IPS-18c (cell line): ENCODE measurements at regions not wholly inside any gene's neighbourhood (a gene's known extent, or its start where the extent isn't known, plus 50 kb on each side); places are given as distances from the start of the nearest gene placed in this dataset.
"Not testable (repeated sequence)": the region's sequence is repeated elsewhere in the genome, so short reads cannot be mapped to it uniquely, and the experiment has no call there.

Source experiments
- H3K4me3 ChIP-seq: 2 replicates; pipeline ENCODE4 v1.7.0; 2013; ENCODE audit warnings: low read depth, mild to moderate bottlenecking, low read length, moderate library complexity; ENCODE audit not compliant: insufficient read depth
- H3K9me3 ChIP-seq: one replicate; pipeline ENCODE4 v1.6.1; 2013; ENCODE audit warnings: mild to moderate bottlenecking, low read length, moderate library complexity; ENCODE audit not compliant: control insufficient read depth, insufficient read depth

DNA sequence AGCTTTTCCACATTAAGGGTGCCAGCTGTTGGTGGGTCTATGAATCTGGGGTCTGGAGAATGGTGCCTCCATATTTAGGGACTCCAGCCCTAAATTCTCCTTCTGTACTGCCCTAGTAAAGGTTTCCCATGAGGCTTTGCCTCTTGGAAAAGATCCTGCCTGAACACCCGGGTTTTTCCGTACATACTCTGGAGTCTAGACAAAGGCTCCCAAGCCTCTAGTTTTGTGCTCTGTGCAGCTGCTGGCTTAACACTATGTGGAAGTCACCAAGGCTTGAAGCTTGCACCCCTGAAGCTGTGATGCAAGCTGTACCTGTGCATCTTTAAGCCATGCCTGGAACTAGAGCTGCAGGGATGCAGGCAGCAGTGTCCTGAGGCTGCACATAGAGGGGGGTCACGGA lies 230.5 kb downstream of the CWH43 start:
- not testable (repeated sequence) for H3K4me3 ChIP-seq
- H3K9me3 ChIP-seq: peaks cover 61% of the 10 kb centered on the region

DNA sequence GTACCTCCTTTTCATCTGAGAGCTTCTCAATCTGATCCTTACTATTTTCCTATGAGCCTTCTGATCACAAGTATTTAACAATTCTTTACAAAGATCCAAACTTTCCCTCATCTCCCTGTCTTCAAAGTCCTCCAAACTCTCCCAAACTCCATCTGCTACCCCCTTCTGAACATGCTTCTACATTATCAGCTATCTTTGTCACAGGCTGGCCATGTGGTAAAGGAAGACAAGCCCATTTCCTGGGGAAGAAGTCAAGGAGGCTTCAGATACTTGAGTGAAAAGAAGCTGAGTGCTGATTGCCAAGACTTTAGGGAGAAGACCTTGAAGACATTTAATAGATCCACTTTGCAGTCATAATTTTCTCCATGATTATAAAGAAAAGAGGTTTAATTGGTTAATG lies 231.4 kb downstream of the CWH43 start:
- H3K4me3 ChIP-seq: no peak overlapping the region
- peaks cover 59% of the 10 kb centered on the region for H3K9me3 ChIP-seq

DNA sequence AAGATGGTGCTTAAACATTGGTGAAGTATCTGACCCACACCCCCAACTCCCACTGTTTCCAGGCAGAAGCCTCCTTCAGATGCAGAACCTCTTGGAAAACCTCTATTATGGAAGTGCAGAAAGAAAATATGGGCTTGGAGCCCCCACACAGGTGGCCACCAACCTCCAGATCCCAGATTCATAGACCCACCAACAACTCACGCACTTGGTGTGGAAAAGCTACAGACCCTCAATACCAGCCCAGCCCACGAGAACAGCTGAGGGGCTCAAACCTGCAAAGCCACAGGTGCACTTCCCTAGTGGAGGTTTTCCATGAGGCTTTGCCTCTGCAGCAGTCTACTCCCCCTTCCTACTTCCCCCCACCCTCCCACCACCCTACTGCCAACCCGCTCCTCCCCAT lies 232.0 kb downstream of the CWH43 start:
- not testable (repeated sequence) for H3K4me3 ChIP-seq
- peaks cover 60% of the 10 kb centered on the region for H3K9me3 ChIP-seq

DNA sequence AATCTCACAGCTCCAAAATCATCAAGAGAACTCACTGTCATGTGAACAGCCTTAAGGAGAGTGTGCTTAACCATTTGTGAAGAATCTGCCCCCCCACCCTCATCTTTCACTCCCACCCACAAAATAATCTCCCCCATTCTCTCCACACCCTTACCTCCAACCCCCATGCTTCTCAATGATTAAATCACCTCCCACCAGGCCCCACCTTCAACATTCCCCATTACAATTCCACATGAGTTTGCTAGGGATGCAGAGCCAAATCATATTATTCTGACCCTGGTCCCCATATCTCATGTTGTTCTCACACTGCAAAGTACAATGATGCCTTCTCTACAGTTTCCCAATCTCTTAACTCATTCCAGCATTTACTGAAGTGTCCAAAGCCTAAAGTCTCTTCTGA lies 232.9 kb downstream of the CWH43 start:
- H3K9me3 ChIP-seq: peaks cover 55% of the 10 kb centered on the region

DNA sequence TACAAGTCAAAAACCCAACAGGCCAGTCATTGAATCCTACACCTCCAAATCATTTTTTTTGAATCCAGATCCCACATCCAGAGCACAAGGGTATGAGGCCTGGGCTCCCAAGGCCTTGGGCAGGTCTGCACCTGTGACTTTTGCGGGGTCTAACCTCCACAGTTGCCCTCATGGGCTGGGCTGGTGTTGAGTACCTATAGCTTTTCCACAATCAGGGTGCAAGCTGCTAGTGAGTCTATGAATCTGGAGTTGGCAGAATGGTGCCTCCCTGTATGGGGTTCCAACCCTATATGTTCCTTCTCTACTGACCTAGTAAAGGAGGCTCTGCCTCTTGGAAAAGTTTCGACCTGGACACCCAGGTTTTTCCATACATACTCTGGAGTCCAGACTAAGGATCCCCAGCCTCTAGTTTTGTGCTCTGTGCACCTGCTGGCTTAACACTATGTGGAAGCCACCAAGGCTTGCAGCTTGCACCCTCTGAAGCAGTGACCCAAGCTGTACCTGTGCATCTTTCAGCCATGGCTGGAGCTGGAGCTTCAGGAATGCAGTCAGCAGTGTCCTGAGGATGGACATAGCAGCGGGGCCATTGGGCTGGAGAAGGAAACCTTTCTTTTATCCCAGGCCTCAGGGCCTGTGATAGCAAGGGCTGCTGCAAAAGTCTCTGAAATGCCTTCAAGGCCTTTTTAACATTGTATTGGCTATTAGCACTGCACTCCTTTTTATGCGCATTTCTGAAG lies 233.6 kb downstream of the CWH43 start:
- Histone ChIP-seq H3K9me3 (peaks cover 52% of the 10 kb centered on the region), H3K4me3 (peak overlapping the region; percentile 21; the same call in 1 of the 2 replicates)

More for the DNA sequence above, 232.9 kb downstream of the CWH43 start:
- H3K4me3 ChIP-seq: peak overlapping the region; percentile 22; the same call in 1 of the 2 replicates

DNA sequence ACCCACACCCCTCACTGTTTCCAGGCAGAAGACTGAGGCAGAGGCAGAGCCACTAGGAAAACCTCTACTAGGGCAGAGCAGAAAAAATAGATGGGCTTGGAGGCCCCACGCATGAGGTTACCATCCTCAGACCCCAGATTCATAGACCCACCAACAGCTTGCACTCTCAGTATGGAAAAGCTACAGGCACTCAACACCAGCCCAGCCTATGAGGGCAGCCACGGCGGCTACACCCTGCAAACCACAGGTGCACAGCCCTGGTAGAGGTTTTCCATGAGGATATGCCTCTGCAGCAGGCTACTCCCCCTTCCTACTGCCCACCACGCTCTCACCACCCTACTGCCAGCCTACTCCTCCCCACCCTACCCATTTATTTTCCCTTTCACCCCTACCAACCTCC lies 235.1 kb downstream of the CWH43 start:
- Histone ChIP-seq H3K4me3 (0 out of 2 replicates have a peak overlapping the region, but pooled peaks have one; percentile 11), H3K9me3 (peaks cover 49% of the 10 kb centered on the region)

DNA sequence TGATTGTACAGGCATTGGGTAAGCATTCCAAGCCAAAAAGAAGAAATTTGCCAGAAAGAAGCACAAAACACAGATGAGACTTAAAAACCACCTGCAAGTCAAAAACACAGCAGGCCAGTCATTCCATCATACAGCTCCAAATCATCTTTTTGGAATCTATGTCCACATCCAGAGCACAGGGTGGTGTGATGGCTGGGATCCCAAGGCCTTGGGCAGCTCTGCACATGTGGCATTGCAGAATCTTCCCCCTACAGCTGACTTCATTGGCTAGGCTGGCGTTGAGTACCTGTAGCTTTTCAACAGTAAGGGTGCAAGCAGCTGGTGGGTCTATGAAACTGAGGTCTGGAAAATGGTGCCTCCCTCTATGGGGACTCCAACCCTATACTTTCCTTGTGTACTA lies 236.7 kb downstream of the CWH43 start:
- H3K4me3 ChIP-seq: not testable (repeated sequence)
- peaks cover 42% of the 10 kb centered on the region for H3K9me3 ChIP-seq

DNA sequence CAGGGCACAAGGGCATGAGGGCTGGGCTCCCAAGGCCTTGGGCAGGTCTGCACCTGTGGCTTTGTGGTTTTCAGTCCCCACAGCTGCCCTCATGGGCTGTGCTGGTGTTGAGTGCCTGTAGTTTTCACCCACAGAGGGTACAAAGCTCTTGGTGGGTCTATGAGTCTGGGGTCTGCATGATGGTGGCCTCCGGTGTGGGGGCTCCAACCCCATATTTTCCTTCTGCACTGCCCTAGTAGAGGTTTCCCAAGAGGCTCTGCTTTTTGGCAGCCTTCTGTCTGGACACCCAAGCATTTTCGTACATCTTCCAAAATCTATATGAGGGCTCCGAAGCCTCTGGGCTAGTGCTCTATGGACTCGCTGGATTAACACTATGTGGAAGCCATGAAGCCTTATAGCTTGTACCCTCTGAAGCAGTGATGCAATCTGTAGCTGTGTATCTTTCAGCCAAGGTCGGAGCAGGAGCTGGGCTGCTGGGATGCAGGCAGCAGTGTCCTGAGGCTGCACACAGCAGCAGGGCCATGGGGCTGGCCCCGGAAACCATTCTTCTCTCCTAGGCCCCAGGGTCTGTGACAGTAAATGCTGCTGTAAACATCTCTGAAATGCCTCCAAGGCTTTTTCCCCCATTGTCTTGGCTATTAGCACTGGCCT lies 240.3 kb downstream of the CWH43 start:
- H3K9me3 ChIP-seq: peaks cover 23% of the 10 kb centered on the region
- not testable (repeated sequence) for H3K4me3 ChIP-seq

DNA sequence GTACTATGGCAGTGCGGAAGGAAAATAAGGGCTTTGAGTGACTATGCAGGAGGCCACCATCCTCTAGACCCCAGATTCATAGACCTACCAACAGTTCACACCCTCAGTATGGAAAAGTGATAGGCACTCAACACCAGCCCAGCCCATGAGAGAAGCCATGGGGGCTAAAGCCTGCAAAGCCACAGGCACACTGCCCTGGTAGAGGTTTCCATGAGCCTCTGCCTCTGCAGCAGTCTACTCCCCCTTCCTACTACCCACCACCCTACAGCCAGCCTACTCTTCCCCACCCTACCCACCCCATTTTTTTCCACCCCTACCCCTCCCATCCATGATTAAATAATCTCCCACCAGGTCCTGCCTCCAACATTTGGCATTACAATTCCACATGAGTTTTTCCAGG lies 241.9 kb downstream of the CWH43 start:
- H3K4me3 ChIP-seq: not testable (repeated sequence)
- peaks cover 15% of the 10 kb centered on the region for H3K9me3 ChIP-seq

DNA sequence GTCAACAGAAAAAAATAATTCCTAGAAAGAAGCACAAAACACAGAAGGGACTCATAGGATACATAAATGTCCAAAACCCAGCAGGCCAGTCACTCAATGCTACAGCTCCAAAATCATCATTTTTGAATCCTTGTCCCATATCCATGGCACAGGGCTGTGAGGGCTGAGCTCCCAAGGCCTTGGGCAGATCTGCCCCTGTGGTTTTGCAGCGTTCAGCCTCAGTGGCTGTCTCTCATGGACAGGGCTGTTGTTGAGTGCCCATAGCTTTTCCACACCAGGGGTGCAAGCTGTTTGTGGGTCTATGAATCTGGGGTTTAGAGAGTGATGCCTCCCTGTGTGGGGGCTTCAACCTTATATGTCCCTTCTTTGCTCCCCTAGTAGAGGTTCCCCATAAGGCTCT lies 243.2 kb downstream of the CWH43 start:
- peaks cover 15% of the 10 kb centered on the region for H3K9me3 ChIP-seq
- not testable (repeated sequence) for H3K4me3 ChIP-seq

DNA sequence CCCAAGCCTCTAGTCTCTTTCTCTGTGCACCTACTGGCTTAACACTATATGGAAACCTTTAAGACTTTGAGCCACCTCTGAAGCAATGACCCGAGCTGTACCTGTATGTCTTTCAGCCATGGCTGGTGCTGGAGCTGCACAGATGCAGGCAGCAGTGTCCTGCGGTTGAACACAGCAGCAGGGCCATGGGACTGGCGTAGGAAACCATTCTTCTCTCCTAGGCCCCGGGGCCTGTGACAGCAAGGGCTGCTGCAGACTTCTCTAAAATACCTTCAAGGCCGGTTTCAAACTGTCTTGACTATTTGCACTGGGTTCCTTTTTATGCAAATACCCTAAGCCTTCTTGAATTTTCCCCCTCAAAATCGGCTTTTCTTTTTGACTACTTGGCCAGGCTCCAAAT lies 243.6 kb downstream of the CWH43 start:
- H3K4me3 ChIP-seq: not testable (repeated sequence)
- peaks cover 14% of the 10 kb centered on the region for H3K9me3 ChIP-seq

DNA sequence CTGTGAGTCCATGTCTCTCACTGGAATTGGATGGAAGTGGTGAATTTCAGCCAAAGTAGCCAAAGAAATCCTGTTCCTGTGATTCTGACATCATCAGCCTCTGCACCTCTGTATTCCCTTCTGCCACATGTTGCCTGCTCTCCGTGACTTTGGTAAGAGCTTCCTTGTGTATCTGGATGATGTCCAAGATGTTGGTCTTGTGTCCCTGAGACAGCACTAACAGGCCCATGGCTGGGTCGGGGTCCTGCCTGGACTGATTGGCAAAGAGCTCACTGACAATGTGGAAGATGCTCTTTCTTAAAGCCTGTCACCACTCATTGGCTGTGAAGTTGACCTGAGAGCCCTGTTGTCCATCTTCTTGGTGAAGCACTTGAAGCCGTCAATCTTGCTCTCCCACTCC lies 247.3 kb downstream of the CWH43 start:
- H3K4me3 ChIP-seq: not testable (repeated sequence)
- H3K9me3 ChIP-seq: peaks cover 15% of the 10 kb centered on the region

DNA sequence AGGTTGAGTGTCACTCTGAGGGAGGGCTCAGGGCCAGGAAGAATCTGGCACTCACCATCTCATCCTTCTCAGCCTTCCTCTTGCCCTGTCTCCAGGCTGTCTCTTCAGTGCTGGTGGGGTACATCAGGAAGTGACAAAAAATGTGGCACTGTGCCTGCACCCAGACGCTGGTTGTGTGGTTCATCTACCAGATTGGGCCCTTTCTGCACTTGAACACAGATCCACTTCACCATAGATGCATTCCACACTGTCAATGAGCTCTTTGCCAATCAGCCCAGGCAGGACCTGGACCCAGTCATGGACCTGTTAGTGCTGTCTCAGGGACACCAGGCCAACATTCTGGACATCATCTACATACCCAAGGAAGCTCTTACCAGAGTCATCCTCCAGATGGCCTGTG lies 247.7 kb downstream of the CWH43 start:
- not testable (repeated sequence) for H3K4me3 ChIP-seq
- peaks cover 15% of the 10 kb centered on the region for H3K9me3 ChIP-seq

DNA sequence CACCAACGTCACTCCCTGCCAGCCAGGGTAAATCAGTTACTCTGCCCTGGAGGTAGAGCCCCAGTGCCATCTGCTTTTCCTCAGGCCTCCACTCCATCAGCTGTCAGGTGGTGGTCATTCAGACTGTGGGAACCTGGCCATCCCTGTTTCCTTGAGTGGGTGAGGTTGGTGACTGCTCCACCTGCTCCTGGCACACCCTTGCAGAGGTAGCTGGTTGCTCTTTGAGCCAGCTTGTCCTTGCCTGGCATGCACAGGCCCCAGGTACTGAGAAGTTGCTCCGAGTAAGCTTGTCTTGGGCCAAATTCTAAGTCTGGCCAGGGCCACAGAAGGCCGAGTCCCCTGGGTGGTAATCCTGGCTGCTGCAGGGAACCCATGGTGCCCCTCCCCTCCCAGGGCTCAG lies 248.3 kb downstream of the CWH43 start:
- peaks cover 13% of the 10 kb centered on the region for H3K9me3 ChIP-seq
- H3K4me3 ChIP-seq: not testable (repeated sequence)

DNA sequence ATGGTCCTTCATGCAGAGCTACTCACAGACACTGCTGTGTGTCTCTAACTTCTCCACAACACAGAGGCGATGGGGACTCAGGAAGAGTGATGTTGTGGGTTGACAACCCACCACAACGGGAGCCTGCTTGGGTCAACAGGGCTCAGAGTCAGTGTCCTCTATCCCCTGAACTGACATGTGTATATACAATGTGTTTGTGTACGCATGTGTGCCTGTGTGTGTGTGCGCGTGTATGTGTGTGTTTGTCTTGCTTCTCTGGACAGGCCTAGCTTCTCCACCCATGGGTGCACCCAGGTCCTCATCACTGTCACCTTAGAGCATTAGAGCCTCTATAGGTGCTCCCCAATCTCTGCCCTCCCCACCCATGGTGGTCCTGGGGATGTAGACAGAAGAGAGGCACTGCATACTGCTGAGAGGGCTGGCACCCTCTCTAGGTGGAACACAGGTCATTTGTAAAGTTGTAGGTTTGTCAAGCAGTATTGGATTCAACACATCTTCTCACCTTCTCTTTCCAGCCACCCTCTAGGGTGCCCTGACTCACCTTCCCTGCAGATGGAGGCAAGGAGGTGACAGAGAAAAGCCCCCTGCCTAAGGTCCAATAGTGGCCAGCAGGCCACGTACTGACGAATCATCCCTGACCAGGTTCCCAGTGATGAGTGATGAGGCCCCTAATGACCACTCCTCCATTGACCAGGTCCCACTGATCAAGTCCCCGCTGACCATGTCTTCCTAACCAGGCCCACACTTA lies 249.5 kb downstream of the CWH43 start:
- not testable (repeated sequence) for H3K4me3 ChIP-seq
- H3K9me3 ChIP-seq: peaks cover 13% of the 10 kb centered on the region

DNA sequence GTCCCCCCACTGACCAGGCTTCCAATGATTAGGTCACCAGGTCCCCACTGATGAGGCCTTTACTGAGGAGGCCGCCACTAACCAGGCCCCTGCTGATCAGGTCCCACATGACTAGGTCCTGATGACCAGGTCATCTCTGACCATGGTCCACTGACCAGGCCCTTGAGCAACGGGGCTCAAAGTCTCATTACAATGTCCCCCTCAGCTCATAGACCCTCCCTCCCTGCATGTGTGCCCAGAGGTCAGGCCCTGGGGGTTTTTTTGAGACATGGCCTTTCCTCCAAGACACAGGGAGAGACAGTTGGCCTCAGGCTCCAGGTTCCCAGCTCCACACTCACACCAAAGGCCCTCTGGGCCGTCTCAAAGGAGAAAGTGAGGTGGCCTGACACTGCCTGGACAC lies 250.4 kb downstream of the CWH43 start:
- H3K4me3 ChIP-seq: not testable (repeated sequence)
- H3K9me3 ChIP-seq: peaks cover 13% of the 10 kb centered on the region

DNA sequence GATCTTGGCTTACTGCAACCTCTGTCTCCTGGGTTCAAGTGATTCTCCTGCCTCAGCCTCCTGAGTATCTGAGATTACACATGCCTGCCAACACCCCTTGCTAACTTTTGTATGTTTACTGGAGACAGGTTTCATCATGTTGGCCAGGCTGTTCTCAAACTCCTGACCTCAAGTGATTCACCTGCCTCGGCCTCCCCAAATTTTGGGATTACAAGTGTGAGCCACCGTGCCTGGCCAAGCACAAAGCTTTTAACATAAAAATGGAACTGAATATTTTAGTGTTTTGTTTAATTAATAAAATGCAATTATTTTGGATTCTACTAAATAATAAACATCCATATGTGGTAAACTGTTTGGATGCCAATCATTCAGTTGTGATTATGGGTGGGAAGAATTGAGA lies 255.2 kb downstream of the CWH43 start:
- not testable (repeated sequence) for H3K9me3 ChIP-seq, H3K4me3 ChIP-seq

DNA sequence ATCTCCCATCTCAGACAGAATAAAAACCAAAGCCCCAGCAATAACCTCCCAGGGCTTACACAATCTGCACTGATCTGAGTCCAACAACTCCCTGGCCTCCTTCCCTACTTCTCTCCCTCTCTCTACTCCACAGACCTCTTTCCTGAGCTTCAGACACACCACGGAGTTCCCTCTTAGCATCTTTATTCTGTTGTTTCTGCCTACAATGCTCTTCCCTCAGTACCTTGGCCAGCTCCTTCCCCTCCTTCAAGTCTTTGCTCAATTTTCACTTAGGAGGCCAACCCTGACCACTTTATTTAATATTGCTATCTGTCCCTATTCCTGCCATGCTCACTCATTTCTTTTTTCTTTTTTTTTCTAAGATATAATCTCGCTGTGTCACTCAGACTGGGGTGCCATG lies 276.7 kb downstream of the CWH43 start:
- H3K9me3 ChIP-seq: not testable (repeated sequence)

More for the DNA sequence above, 276.7 kb downstream of the CWH43 start:
- not testable (repeated sequence) for H3K4me3 ChIP-seq
